Ovary (tissue), 7 donors: ENCODE measurements at regions not wholly inside any gene's neighbourhood (a gene's known extent, or its start where the extent isn't known, plus 50 kb on each side); places are given as distances from the start of the nearest gene placed in this dataset.

Experiments
- DNase-seq, 5 donors: peaks; one replicate each; pipeline ENCODE4 v3.0.0-alpha.2; 2019 to 2020
- H3K27ac ChIP-seq, 2 donors: fragments of 200-600 bp; one replicate each; pipeline versions ENCODE4 v1.5.1 to v1.8.0; 2019 to 2022
- H3K27me3 ChIP-seq: fragments of 200-600 bp; one replicate; pipeline ENCODE4 v1.8.0; 2022
- H3K36me3 ChIP-seq: fragments of 200-600 bp; sonication (generic); one replicate; pipeline ENCODE4 v1.5.1; 2019
- H3K4me1 ChIP-seq: one replicate; pipeline ENCODE4 v1.8.1; 2013; ENCODE audit warnings: mild to moderate bottlenecking, moderate library complexity; ENCODE audit not compliant: insufficient read depth
- H3K4me3 ChIP-seq: fragments of 200-600 bp; sonication (generic); one replicate; pipeline ENCODE4 v1.5.1; 2017
- H3K9me3 ChIP-seq, 2 donors: fragments of 200-600 bp in 1 of 2; sonication (generic) in 1 of 2; one replicate each; pipeline versions ENCODE4 v1.5.1 to v1.8.1; 2013 to 2019; ENCODE audit warnings: mild to moderate bottlenecking in 1 of 2, moderate library complexity in 1 of 2
- CTCF ChIP-seq, 3 donors: fragments of 450-650 bp in 2 of 3; fragments of 200-600 bp in 1 of 3; IDR thresholded peaks; one replicate each; pipeline versions ENCODE4 v1.5.1 to v1.8.0; 2016 to 2022; ENCODE audit warnings: antibody characterized with exemption in 3 of 3, mild to moderate bottlenecking in 1 of 3
- EP300 ChIP-seq: sonication (generic); formaldehyde crosslinking; IDR thresholded peaks from one replicate; pipeline ENCODE4 v1.6.1; 2017; ENCODE audit warnings: antibody characterized with exemption
- POLR2A ChIP-seq: fragments of 450-650 bp; IDR thresholded peaks from one replicate; pipeline ENCODE4 v1.6.1; 2017; ENCODE audit warnings: antibody characterized with exemption, mild to moderate bottlenecking, moderate library complexity
- WGBS, 3 donors: extraction: QIAGEN DNeasy Blood & Tissue Kit in 1 of 3; methylation state at CpG; one replicate each; pipeline versions ENCODE4 v1.1.5 to v1.1.7; 2013 to 2017; 5-methylcytosine and 5-hydroxymethylcytosine counted together
- intact Hi-C, 4 donors: fragments of 100-400 bp; cut with DNase I; formaldehyde crosslinking; loops; one replicate each; pipeline versions ENCODE4 v1.11.0 to v1.15.1; 2022 to 2023
- donor health status: DM: no; HTN: no; CAD: no; lungs with moderate emphysema.
- donor health status: DM: no; HTN: no; CAD: no.
- donor health status: Bipolar disorder and iron deficiency.
- donor health status: DM: no; HTN: no; CAD: no.
- donor health status: DM: yes; HTN: yes; CAD: no.

- TF ChIP-seq CTCF (IDR thresholded peaks at IDR 0.05) (no peak), POLR2A (no peak), EP300 (no peak)
- no peaks in the 10 kb centered on the region for H3K36me3 ChIP-seq
- no peaks in the 10 kb centered on the region for H3K9me3 ChIP-seq
- intact Hi-C loops: no loop called here
- no peak overlapping the region for H3K27ac ChIP-seq
- 0 to 28% (median 15%) methylated on average over 1 of the region's 1 CpG for WGBS, 3 donors
- H3K4me3 ChIP-seq: no peak overlapping the region
- H3K4me1 ChIP-seq: no peaks in the 10 kb centered on the region
- no peaks in the 10 kb centered on the region for H3K27me3 ChIP-seq
- no peak for DNase-seq
Observed at GRCh38 chr14:40199101-40199500, 766.9 kb upstream of the FBXO33 start.

DNA sequence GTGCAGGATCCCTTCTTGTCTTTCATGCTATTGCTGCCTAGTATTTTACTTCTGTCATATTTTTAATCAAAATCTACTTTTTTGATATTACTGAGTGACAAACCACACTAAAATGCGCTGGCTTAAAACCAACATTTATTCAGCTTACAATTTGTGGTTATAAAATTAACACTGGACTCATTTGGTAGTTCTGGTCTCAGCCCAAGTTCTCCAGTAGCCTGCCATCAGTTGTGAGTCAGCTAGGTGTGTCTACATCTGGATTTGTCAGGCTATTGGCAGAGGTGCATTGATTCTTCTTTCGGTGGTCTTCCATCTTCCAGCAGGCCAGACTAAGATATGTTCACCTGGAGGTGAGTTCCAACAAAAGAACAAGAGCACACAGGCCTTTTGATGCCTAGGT lies 765.1 kb upstream of the FBXO33 start:
- Histone ChIP-seq H3K27ac (no peak overlapping the region), H3K4me3 (no peak overlapping the region), H3K9me3 (no peaks in the 10 kb centered on the region), H3K36me3 (no peaks in the 10 kb centered on the region), H3K4me1 (no peaks in the 10 kb centered on the region), H3K27me3 (no peaks in the 10 kb centered on the region)
- TF ChIP-seq CTCF (IDR thresholded peaks at IDR 0.05) (no peak), EP300 (no peak), POLR2A (no peak)
- intact Hi-C loops: no loop called here
- DNase-seq: no peak
- WGBS, 3 donors: 81 to 92% (median 85%) methylated on average over 2 of the region's 2 CpGs

- no peaks in the 10 kb centered on the region for H3K9me3 ChIP-seq
- H3K4me1 ChIP-seq: no peaks in the 10 kb centered on the region
- no peaks in the 10 kb centered on the region for H3K36me3 ChIP-seq
- no peak for TF ChIP-seq POLR2A
- no peak for TF ChIP-seq EP300
- TF ChIP-seq CTCF (IDR thresholded peaks at IDR 0.05): no peak
- intact Hi-C loops: no loop called here
- no peak for DNase-seq
- 46 to 58% (median 53%) methylated on average over 3 of the region's 3 CpGs for WGBS, 3 donors
- no peaks in the 10 kb centered on the region for H3K27me3 ChIP-seq
- H3K27ac ChIP-seq: no peak overlapping the region
- no peak overlapping the region for H3K4me3 ChIP-seq
Observed at GRCh38 chr14:40188006-40188405, 755.8 kb upstream of the FBXO33 start.

DNA sequence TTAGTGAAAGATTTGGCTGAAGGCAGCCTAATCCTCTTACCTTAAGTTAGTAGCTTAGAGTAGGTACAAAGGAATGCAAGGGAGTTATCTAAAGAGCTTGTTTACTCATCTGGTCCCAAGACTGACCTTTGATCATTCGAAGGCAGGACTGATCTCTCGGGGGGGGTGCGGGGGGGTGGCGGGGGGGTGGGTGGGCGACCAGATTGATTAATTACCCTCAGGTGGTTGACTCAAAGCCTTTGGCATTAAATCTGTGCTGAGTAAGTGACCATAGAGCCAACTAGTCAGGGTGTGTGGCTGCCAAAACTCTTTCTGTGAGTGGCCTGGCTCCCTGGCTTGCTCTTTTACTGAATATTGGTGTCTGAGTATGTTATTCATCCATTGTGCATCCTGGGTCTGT lies 731.9 kb upstream of the FBXO33 start:
- Histone ChIP-seq H3K4me3 (no peak overlapping the region), H3K27me3 (no peaks in the 10 kb centered on the region), H3K27ac (no peak overlapping the region), H3K4me1 (no peaks in the 10 kb centered on the region), H3K9me3 (no peaks in the 10 kb centered on the region), H3K36me3 (no peaks in the 10 kb centered on the region)
- intact Hi-C loops: no loop called here
- no peak for DNase-seq
- TF ChIP-seq CTCF (IDR thresholded peaks at IDR 0.05): no peak
- no peak for TF ChIP-seq EP300
- TF ChIP-seq POLR2A: no peak
- 14 to 22% (median 18%) methylated on average over 5 of the region's 5 CpGs for WGBS, 3 donors

GRCh38 chr14:40139657-40140056 lies 707.4 kb upstream of the FBXO33 start:
- Histone ChIP-seq H3K9me3 (no peaks in the 10 kb centered on the region), H3K36me3 (no peaks in the 10 kb centered on the region)
- no peak for TF ChIP-seq CTCF (IDR thresholded peaks at IDR 0.05)

More at GRCh38 chr14:40139657-40140056, 707.4 kb upstream of the FBXO33 start:
- Histone ChIP-seq H3K4me1 (no peaks in the 10 kb centered on the region), H3K4me3 (no peak overlapping the region), H3K27ac (no peak overlapping the region), H3K27me3 (no peaks in the 10 kb centered on the region)
- DNase-seq: no peak
- intact Hi-C loops: no loop called here
